Stimulated activated CD8-positive, alpha-beta memory T cell treated with anti-CD3 and anti-CD28 coated beads, Interleukin-4, amount 100 ng/mL, for 1 hour (primary cell): ENCODE measurements at regions not wholly inside any gene's neighbourhood (a gene's known extent, or its start where the extent isn't known, plus 50 kb on each side); places are given as distances from the start of the nearest gene placed in this dataset.
"Not testable (repeated sequence)": the region's sequence is repeated elsewhere in the genome, so short reads cannot be mapped to it uniquely, and the experiment has no call there.

Experiments
- DNase-seq, 2 donors: peaks; one replicate each; pipeline ENCODE4 v3.0.0-alpha.2; 2020; ENCODE audit warnings: low read depth in 2 of 2, low spot score in 1 of 2

DNA sequence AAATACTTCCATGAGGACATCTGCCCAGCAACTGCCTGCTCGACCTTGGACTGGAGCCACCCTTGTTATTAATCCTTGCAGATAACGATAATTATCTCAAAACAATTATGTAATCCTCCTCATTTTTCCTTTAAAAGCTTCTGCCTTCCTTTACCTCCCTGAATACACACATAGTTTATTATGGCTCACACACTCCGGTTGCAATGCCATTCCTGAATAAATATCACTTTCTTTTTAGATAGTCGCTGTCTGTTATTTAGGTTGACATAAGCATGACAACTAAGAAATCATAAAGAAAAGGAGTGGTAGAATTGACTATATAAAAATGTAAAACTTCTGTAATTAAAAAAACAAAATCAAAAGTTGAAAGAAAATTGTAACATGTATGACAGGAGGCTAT lies 64.8 kb downstream of the B4GALT7 start:
- not testable (repeated sequence) for DNase-seq

GRCh38 chr5:177665172-177665571 lies 65.2 kb downstream of the B4GALT7 start:
- DNase-seq: not testable (repeated sequence)

DNA sequence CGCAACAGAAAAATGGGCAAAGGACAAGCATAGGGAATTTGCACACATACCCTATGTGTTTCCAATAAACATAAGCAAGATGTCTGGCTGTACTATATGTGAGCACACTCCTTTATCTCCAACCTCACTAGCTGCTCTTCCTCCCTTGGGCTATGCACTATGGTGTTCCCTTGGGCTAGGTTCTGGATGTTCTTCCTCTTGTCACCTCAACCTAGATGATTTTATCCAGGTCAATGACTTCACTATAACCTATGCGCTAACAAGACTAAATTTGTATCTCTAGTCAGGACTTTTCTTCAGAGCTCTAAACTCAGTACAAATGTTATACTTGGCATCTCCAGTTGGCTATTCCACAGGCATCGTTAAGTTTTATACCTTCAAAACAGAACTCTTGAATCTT lies 66.0 kb downstream of the B4GALT7 start:
- not testable (repeated sequence) for DNase-seq

- DNase-seq: not testable (repeated sequence)
Measured at GRCh38 chr5:177671035-177671754, 71.3 kb downstream of the B4GALT7 start.

- DNase-seq: peak; percentile 18 to 47
Measured at GRCh38 chr5:177671755-177672690, 72.1 kb downstream of the B4GALT7 start.
